ENCODE measurements at regions not wholly inside any gene's neighbourhood (a gene's known extent, or its start where the extent isn't known, plus 50 kb on each side); places are given as distances from the start of the nearest gene placed in this dataset.

- no peak for TF ChIP-seq CTCF (IDR thresholded peaks at IDR 0.05; ENCODE audit: extremely low read depth in 1 of 2, insufficient read depth in 1 of 2, low read depth in 1 of 2, low read length in 2 of 2)
- TF ChIP-seq EZH2 (IDR thresholded peaks at IDR 0.05; ENCODE audit: borderline replicate concordance, low read depth, low read length, severe bottlenecking): no peak
- no peak for TF ChIP-seq POLR2AphosphoS5 (IDR thresholded peaks at IDR 0.05; ENCODE audit: insufficient read depth, low read depth, low read length)
These were observed 1159.1 kb downstream of the SI start for GRCh38 chr3:163919154-163919553.

Measured in endothelial cell of umbilical vein (primary cell).